GM19035 (cell line): ENCODE measurements at regions not wholly inside any gene's neighbourhood (a gene's known extent, or its start where the extent isn't known, plus 50 kb on each side); places are given as distances from the start of the nearest gene placed in this dataset.
"Not testable (repeated sequence)": the region's sequence is repeated elsewhere in the genome, so short reads cannot be mapped to it uniquely, and the experiment has no call there.

ENCODE experiments used
- ATAC-seq: cut with Tn5 transposase; IDR thresholded peaks from one replicate; pipeline ENCODE4 v1.9.1; 2021; ENCODE audit not compliant: unreplicated experiment

DNA sequence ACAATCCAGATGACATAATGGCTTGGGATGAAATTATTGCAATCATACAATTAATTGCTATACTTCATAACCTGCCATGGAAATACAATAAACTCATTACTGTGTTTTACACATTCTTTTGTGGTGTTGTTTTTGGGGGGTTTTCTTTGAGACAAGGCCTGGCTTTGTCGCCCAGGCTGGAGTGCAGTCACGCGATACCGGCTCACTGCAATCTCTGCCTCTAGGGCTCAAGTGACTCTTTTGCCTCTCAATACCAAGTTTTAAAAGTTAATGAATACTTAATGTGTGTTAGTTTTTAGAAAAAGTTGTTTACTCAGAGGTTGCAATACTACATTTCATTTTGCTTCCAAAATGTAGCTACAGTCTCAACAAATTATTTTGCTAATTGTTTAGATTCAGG, 598.4 kb downstream of the CHSY3 start:
- no peak for ATAC-seq

DNA sequence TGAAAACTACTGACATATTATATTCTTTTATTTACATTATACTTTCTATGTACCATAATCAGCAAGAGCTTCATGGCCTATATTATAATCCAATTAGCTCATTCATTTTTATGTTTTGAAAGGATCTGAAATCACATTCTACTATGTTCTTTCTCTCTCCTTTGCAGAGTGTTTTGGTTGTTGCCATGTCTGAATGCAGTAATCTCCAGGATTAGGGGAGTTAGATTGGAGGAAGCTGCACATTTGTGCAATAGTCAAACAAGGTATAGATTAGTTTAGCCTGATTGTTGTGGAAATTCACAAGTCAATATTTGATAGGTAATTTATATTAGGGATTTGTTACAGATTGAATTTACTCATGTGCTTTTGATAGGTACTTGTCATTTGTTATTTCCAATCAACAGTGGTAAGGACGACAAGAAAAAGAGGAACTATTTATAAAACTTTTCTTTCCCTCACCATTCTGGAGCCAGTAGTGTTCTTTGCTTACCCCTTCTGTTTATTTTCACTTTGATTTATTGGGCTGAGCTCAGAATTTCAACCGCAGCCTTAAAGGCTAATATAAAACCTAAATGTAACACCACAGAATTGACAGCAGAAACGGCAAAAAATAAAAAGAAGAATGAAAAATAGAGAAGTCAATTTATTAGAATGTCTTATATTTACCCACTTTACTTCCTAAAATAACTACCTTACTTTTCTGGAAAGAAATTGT, 597.0 kb downstream of the CHSY3 start:
- no peak for ATAC-seq

DNA sequence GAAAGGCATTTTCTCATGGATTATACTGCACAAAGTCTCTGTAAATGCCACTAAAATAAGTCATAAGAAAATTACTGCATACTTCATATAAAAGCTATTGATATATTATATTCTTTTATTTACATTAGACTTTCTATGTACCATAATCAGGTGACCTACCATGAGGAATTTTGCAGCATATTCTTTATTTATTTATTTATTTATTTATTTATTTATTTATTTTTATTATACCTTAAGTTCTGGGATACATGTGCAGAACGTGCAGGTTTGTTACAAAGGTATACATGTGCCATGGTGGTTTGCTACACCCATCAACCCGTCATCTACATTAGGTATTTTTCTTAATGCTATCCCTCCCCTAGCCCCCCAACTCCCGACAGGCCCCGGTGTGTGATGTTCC, 596.2 kb downstream of the CHSY3 start:
- ATAC-seq: not testable (repeated sequence)

DNA sequence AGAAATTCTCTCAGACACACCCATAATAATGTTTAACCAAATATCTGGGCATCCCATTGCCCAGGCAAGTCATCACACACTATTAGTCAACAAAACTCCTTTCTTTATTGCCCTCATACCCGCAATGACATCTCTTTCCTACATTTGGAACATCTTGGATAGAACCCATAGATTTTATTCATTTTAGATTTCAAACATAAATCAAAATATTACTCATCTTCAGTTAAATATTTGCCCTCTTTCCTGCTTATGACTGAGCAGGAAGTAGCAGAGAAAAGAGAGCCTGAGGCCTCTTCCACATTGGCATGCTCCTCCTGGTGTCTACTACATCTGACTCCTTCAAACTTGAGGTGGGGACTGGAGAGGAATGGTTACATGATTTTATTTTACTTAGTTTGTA, 592.0 kb downstream of the CHSY3 start:
- no peak for ATAC-seq

DNA sequence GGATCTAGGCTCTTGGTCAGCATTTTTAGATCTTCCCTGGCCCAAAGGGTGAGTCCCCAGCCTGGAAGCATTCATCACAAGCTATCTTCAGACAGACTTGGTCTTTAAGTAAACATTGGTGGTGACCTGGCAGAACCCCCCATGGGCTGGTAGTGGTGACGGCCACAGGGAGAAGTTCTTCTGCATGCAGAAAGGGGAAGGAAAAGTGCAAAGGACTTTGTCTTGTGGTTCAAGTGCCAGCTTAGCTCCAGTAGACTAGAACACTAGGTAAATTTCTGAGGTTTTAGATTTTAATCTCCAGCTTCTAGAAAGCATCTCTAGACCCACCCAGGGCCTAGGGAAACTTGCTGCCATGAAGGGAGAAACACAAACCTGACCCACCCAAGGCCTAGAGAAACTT, 584.0 kb downstream of the CHSY3 start:
- ATAC-seq: no peak

- ATAC-seq: no peak
These were observed 575.0 kb downstream of the CHSY3 start for GRCh38 chr5:130479045-130479804.

DNA sequence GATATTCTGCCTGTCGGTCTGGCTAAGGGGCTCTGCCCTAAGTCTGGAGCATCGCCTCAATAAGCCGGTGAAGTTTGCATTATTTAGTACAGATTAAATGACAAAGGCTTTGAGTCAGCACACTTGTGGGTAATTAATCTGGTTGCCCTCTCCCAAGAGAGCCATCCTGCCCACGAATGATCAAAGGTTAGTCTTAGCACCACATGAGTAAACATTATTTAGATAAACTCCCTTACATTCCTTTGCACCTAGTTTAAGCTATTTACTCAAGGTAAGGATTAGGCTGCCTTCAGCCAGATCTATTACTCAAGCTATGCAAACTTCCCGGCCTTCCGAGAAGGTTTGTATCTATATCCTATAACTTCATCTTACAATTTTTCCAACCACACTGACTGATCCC, 572.1 kb downstream of the CHSY3 start:
- ATAC-seq: no peak

- no peak for ATAC-seq
These were observed 558.3 kb downstream of the CHSY3 start for GRCh38 chr5:130462516-130462915.

DNA sequence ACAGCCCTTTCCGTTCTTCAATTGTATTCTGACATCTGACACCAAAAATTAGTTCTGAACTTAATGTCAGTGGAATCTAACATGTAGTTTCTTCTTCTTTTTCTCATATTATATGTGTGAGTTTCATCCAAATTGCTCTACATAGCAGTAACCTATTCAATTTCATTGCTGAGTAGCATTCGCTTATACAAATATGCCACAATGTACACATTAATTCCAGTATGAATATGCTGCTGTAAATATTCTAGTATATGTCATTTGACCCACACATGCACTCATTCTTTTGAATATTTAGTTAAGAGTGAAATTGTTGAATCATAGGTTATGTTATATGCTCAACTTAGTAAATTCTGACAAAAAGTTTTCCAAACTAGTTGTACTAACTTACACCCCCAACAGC, 550.9 kb downstream of the CHSY3 start:
- ATAC-seq: no peak

GRCh38 chr5:130452744-130453143, 548.5 kb downstream of the CHSY3 start:
- ATAC-seq: no peak

DNA sequence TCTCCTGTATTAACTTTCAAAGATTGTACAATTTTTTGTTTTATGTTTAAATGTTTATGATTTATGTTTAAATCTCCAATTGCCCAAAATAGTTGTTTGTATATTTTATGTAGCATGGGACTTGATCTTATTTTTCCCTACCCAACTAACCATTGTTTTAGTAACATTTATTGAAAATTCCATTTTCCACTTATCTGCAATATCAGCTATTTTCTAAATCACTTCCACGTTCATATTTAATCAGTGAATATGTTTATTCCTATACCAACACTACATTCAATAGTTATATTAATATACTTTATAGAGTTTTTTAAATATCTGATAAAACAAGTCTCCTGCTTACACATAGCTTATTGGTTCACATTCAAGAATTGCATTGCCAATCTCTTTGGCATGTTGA, 532.2 kb downstream of the CHSY3 start:
- no peak for ATAC-seq

- ATAC-seq: no peak
These were observed 523.1 kb downstream of the CHSY3 start for GRCh38 chr5:130427222-130427955.

DNA sequence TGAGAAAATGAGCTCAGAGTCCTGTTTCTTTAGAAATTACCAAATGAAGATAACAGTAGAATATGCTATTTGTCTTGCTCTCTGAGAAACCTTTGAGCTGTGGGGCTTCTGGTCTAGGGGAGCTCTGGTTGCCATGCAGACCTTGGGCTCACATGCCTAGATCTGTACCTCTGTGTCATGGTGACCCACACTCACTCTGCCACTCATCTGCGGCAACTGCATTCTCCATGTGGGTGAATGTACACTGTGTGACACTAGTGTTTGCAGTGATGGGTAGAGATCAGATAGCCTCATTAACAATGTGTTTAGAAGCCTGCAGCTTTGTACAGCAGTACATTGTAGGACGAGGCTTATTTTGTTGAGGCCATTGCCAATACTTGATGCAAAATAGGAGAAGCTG, 521.2 kb downstream of the CHSY3 start:
- ATAC-seq: no peak

GRCh38 chr5:130424341-130424740, 520.1 kb downstream of the CHSY3 start:
- ATAC-seq: no peak

- ATAC-seq: no peak
These were observed 498.6 kb downstream of the CHSY3 start for GRCh38 chr5:130402906-130403305.

- ATAC-seq: no peak
These were observed 495.8 kb downstream of the CHSY3 start for GRCh38 chr5:130400091-130400490.

DNA sequence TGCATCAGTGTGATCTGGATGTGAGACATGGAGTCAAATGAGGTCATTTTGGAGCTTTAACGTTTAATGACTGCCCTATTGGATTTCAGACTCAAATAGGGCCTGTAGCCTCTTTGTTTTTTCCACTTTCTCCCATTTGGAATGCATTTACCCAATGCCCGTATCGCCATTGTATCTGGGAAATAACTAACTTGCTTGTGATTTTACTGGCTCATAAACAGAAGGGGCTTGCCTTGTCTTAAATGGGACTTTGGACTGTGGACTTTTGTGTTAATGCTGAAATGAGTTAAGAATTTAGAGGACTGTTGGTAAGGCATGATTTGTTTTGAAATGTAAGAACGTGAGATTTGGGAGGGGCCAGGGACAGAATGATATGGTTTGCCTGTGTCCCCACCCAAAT, 494.6 kb downstream of the CHSY3 start:
- no peak for ATAC-seq

GRCh38 chr5:130397727-130398126, 493.5 kb downstream of the CHSY3 start:
- ATAC-seq: not testable (repeated sequence)

DNA sequence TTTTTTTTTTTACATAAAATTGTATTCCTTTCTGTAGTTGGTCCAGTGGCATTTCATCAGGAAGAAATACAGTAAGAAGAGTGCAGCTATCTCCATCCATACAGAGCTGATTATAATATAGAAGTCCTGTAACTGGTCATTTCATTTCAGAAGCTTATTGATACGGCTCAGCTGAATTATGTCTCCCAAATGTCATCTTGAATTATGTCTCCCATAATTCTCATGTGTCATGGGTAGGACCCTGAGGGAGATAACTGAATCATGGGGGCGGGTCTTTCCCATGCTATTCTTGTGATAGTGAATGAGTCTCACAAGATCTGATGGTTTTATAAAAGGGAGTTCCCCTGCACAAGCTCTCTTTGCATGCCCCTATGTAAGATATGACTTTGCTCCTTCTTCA, 492.9 kb downstream of the CHSY3 start:
- no peak for ATAC-seq

GRCh38 chr5:130391727-130392264, 487.5 kb downstream of the CHSY3 start:
- ATAC-seq: not testable (repeated sequence)

DNA sequence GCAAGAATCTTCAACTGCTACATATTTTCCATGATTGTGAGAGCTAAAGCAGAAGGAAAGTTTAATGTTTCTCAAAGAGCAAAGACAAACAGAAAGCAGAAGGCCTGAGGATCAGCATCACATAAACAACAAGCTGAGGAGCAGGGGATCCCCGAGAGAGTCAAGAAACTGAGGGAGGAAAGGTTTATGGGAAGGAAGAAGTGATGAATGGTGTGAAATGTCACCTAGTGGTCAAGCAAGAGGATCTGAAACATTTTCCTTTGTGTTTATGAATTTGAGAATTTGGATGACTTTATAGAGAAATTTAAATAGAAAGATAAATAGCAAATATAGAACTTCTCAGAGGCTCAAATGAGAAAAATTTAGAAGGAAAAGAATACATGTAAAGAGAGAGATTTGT, 481.9 kb downstream of the CHSY3 start:
- ATAC-seq: no peak

DNA sequence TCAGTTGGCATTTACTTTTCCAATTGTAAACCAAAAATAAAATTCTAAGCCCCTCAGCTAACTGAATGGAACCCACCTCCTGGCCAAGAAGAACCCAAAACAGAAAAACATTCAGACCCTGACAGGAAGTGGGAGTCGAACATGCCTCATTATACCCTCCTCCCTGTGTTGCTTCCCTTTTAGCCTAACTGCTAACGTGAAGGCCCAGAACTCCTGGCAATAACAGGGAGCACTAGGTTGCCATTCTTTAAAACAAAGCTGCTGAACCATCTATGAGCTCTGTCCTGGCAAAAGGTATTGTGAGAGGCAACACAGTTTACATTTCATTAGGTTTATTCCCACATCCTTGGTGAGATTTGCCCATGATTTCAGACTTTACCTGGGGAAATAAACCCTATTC, 481.4 kb downstream of the CHSY3 start:
- no peak for ATAC-seq
